Stomach (tissue), 8 donors: ENCODE measurements at regions not wholly inside any gene's neighbourhood (a gene's known extent, or its start where the extent isn't known, plus 50 kb on each side); places are given as distances from the start of the nearest gene placed in this dataset.

ENCODE experiments used
- DNase-seq, 2 donors: peaks; one replicate each; pipeline versions ENCODE4 v3.0.0 to v3.0.0-alpha.2; 2013 to 2019
- H3K27ac ChIP-seq, 5 donors: fragments of 200-600 bp in 4 of 5; sonication (generic) in 4 of 5; one replicate each; pipeline ENCODE4 v1.5.1; 2013 to 2019; ENCODE audit warnings: mild to moderate bottlenecking in 1 of 5, moderate library complexity in 1 of 5
- H3K27me3 ChIP-seq, 3 donors: fragments of 200-600 bp; sonication (generic); one replicate each; pipeline ENCODE4 v1.5.1; 2017 to 2019; ENCODE audit warnings: mixed run types in 1 of 3
- H3K36me3 ChIP-seq, 4 donors: fragments of 200-600 bp; sonication (generic); 1 replicate in 3 of 4; 2 replicates in 1 of 4; pipeline ENCODE4 v1.5.1; 2016 to 2019
- H3K4me1 ChIP-seq, 4 donors: fragments of 200-600 bp; sonication (generic); one replicate each; pipeline ENCODE4 v1.5.1; 2016 to 2019
- H3K4me3 ChIP-seq, 4 donors: fragments of 200-600 bp; sonication (generic) in 3 of 4; one replicate each; pipeline ENCODE4 v1.5.1; 2016 to 2019; ENCODE audit warnings: mild to moderate bottlenecking in 1 of 4
- H3K9me3 ChIP-seq, 4 donors: fragments of 200-600 bp; sonication (generic); one replicate each; pipeline ENCODE4 v1.5.1; 2016 to 2019
- EP300 ChIP-seq: sonication (generic); formaldehyde crosslinking; IDR thresholded peaks from one replicate; pipeline ENCODE4 v1.6.1; 2017; ENCODE audit warnings: antibody characterized with exemption
- POLR2A ChIP-seq, 4 donors: fragments of 450-650 bp; IDR thresholded peaks; one replicate each; pipeline ENCODE4 v1.6.1; 2016; ENCODE audit warnings: antibody characterized with exemption in 4 of 4, control low read depth in 2 of 4, mild to moderate bottlenecking in 1 of 4, moderate library complexity in 1 of 4
- POLR2AphosphoS5 ChIP-seq, 3 donors: sonication (generic); formaldehyde crosslinking; IDR thresholded peaks; one replicate each; pipeline ENCODE4 v1.6.1; 2016; ENCODE audit warnings: antibody characterized with exemption in 3 of 3
- WGBS, 5 donors: extraction: QIAGEN DNeasy Blood & Tissue Kit in 3 of 5; methylation state at CpG; one replicate each; pipeline versions ENCODE4 v1.1.5 to v1.1.7; 2013 to 2018; 5-methylcytosine and 5-hydroxymethylcytosine counted together
- intact Hi-C: fragments of 100-400 bp; cut with DNase I; formaldehyde crosslinking; loops from one replicate; pipeline ENCODE4 v1.15.1; 2023; ENCODE audit warnings: low total_unique reads
- TF ChIP-seq, protein P1 (sequence below), 7 experiments: fragments of 450-650 bp in 4 of 7; fragments of 200-600 bp in 3 of 7; sonication (generic) in 3 of 7; IDR thresholded peaks; one replicate each; pipeline ENCODE4 v1.5.1; 2016 to 2019; ENCODE audit warnings: antibody characterized with exemption in 7 of 7, control low read depth in 2 of 7, mild to moderate bottlenecking in 1 of 7
- donor health status: healthy with polysubstance abuse.
- donor health status: Bipolar disorder and iron deficiency.
- donor health status: healthy.

DNA sequence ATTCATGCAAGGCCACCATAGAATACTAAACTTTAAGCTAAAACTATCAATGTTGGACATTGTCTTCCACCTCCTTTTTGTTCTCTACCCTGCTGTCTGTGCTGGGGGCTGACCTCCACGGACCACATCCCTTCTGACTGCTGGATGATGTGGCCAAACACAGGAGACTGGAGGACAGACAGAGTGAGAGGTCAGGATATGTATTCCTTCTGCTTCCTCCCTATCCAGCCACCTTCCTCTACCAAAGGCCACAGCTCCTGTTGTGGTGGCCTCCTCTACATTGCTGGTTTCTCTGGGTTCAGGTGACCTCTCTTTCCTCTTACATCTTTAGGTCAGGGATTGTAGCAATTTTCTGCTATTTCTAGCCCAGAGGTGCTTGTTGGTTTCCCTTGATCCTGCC, 148.1 kb downstream of the ACTBL2 start:
- Histone ChIP-seq H3K4me1 (peaks cover 0 to 33% (median 10%) of the 10 kb centered on the region in 4 donors), H3K27ac (no peak overlapping the region), H3K27me3 (no peaks in the 10 kb centered on the region), H3K36me3 (no peaks in the 10 kb centered on the region), H3K4me3 (no peak overlapping the region), H3K9me3 (no peaks in the 10 kb centered on the region)
- intact Hi-C loops, result no loop called here
- TF ChIP-seq, protein P1, sequence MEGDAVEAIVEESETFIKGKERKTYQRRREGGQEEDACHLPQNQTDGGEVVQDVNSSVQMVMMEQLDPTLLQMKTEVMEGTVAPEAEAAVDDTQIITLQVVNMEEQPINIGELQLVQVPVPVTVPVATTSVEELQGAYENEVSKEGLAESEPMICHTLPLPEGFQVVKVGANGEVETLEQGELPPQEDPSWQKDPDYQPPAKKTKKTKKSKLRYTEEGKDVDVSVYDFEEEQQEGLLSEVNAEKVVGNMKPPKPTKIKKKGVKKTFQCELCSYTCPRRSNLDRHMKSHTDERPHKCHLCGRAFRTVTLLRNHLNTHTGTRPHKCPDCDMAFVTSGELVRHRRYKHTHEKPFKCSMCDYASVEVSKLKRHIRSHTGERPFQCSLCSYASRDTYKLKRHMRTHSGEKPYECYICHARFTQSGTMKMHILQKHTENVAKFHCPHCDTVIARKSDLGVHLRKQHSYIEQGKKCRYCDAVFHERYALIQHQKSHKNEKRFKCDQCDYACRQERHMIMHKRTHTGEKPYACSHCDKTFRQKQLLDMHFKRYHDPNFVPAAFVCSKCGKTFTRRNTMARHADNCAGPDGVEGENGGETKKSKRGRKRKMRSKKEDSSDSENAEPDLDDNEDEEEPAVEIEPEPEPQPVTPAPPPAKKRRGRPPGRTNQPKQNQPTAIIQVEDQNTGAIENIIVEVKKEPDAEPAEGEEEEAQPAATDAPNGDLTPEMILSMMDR (IDR thresholded peaks at IDR 0.05), result no peak
- no peak for TF ChIP-seq POLR2A (IDR thresholded peaks at IDR 0.05)
- TF ChIP-seq EP300, result no peak
- TF ChIP-seq POLR2AphosphoS5 (IDR thresholded peaks at IDR 0.05), result no peak
- no peak for DNase-seq
- WGBS, 5 donors, result 69 to 90% (median 79%) methylated on average over 1 of the region's 1 CpG

DNA sequence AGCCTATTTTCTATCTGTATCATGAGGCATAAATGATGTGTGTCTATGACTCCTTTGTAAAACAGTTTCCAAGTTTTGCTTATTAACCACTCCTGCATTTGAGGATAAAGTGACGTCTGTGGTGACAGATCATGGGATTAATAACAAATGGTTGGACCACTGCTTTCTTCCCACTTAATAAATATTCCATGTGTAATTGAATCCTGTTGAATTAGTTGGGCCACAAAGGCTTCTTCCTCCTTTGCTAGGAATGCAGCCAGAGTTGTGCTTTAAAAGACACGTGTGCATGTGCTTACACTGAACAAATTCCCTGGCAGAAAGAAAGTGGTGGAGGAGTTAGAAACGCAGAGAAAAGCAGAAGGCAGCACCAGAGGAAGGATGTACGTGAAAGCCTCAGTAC, 150.2 kb downstream of the ACTBL2 start:
- TF ChIP-seq POLR2A (IDR thresholded peaks at IDR 0.05), result no peak
- TF ChIP-seq POLR2AphosphoS5 (IDR thresholded peaks at IDR 0.05), result peak in 1 of 3 donors; percentile 23
- no peak for TF ChIP-seq EP300
- TF ChIP-seq, protein P1 (IDR thresholded peaks at IDR 0.05), result no peak
- peak in 1 of 2 donors; percentile 70 for DNase-seq
- Histone ChIP-seq H3K9me3 (no peaks in the 10 kb centered on the region), H3K27me3 (no peaks in the 10 kb centered on the region), H3K4me3 (no peak overlapping the region), H3K36me3 (no peaks in the 10 kb centered on the region), H3K4me1 (peaks cover 0 to 21% (median 5%) of the 10 kb centered on the region in 4 donors), H3K27ac (peak overlapping the region in 1 of 5 donors; percentile 27)
- 12 to 32% (median 24%) methylated on average over 4 of the region's 4 CpGs for WGBS, 5 donors
- intact Hi-C loops, result no loop called here

DNA sequence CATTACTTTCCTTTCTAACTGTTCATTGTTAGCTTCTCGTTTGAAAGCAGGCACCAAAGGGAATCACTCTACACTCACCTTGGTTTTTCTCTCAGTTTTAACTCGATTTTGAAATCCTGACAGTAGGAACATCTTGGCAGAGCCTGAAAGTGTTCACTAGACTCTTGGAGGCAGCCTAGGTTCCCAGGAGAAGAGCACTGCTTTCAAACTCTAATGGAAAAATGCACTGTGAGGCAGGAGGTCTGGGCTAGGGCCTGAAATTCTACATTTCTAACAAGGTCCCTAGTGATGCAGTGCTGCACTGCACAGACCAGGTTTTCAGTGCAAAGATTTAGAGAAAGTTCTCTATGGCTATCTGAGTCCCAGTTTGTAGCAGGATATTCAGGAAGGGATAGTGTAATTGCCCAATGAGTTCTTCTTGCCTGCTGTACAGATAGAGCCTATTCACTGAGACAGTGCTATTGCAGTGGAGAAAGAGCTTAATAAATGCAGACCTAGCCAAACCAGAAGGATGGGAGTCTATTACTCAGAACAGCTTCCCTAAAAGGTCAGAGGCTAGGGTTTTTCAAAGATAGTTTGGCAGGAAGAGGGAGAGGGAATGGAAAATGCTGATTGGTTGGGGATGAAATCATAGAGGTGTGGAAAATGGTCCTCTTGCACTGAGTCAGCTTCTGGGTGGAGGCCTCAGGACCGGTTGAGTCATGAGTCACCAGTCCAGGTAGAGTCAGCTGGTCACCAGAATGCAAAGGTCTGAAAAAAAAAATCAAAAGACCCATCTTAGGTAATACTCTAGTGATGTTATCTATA, 153.9 kb downstream of the GPBP1 start:
- intact Hi-C loops, result no loop called here
- H3K4me1 ChIP-seq, result peaks cover 0 to 16% (median 9%) of the 10 kb centered on the region in 4 donors
- DNase-seq, result peak; percentile 31 to 46
- H3K27me3 ChIP-seq, result no peaks in the 10 kb centered on the region
- no peaks in the 10 kb centered on the region for H3K36me3 ChIP-seq
- no peak overlapping the region for H3K4me3 ChIP-seq
- H3K9me3 ChIP-seq, result no peaks in the 10 kb centered on the region
- TF ChIP-seq EP300 (no peak), POLR2AphosphoS5 (IDR thresholded peaks at IDR 0.05) (peak in 1 of 3 donors; percentile 10)
- H3K27ac ChIP-seq, result no peak overlapping the region
- 54 to 69% (median 59%) methylated on average over 3 of the region's 3 CpGs for WGBS, 5 donors

DNA sequence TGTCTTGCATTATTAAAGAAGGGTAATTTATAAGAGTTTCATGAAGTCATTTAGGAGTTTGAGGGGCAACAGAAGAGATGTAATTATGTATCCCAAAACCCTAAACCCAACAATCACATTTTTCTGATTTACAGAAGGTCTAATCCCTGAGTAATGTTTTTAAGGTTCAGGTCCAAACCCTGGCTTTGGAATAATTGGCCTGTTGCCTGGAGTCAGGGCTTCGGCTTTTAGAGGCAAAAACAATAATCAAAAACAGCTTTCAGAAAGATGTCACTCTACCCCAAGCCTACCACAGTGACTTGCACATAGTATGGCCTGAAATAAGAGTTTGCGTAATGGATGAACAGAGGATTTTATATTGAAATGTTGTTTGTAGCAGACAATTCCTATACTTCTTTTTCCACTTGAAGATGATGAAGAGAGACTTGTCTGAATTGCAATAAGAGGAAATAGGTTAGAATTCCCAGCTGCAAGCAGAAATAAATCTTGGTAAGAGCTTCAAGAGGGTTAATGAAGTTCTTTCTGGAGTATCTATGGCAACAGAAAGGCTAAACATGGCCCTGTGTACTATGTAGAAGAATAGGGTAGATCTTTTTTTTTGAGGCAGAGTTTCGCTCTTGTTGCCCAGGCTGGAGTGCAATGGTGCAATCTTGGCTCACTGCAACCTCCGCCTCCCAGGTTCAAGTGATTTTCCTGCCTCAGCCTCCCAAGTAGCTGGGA, 152.0 kb downstream of the GPBP1 start:
- no peak for TF ChIP-seq EP300
- TF ChIP-seq, protein P1 (IDR thresholded peaks at IDR 0.05), result no peak
- 76 to 87% (median 82%) methylated on average over 4 of the region's 4 CpGs for WGBS, 5 donors
- Histone ChIP-seq H3K4me1 (peaks cover 0 to 9% (median 5%) of the 10 kb centered on the region in 4 donors), H3K27ac (no peak overlapping the region), H3K36me3 (no peaks in the 10 kb centered on the region), H3K27me3 (no peaks in the 10 kb centered on the region), H3K4me3 (no peak overlapping the region), H3K9me3 (no peaks in the 10 kb centered on the region)
- DNase-seq, result no peak
- intact Hi-C loops, result no loop called here
